Esophagus muscularis mucosa (tissue), 3 donors: ENCODE measurements at regions not wholly inside any gene's neighbourhood (a gene's known extent, or its start where the extent isn't known, plus 50 kb on each side); places are given as distances from the start of the nearest gene placed in this dataset.

ENCODE experiments used
- POLR2AphosphoS5 ChIP-seq, 2 donors: sonication (generic); formaldehyde crosslinking; IDR thresholded peaks; one replicate each; pipeline ENCODE4 v1.6.1; 2017; ENCODE audit warnings: antibody characterized with exemption in 2 of 2
- TF ChIP-seq, protein P1 (sequence below), 3 experiments: fragments of 200-600 bp in 2 of 3; fragments of 450-650 bp in 1 of 3; sonication (generic) in 2 of 3; IDR thresholded peaks; one replicate each; pipeline ENCODE4 v1.5.1; 2017 to 2019; ENCODE audit warnings: antibody characterized with exemption in 3 of 3, mild to moderate bottlenecking in 2 of 3, moderate library complexity in 1 of 3

DNA sequence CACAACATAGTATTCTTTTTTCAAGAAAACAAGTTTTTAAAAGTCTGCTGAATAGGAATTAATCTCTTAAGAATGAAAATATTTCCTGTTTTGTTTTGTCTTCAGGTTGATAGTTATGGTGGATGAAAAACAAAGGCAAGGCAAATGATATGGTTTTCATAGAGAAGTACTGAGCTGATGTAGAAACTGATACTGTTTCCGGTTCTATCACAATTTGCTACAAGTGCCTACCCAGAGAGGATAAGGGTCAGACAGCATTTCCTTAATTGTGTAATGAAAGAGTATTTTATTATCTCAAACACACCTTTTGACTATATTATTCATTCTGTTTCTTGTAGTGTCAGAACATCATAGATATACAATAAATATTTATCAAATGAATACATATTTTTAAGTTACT lies 836.3 kb downstream of the SQOR start:
- TF ChIP-seq, protein P1, sequence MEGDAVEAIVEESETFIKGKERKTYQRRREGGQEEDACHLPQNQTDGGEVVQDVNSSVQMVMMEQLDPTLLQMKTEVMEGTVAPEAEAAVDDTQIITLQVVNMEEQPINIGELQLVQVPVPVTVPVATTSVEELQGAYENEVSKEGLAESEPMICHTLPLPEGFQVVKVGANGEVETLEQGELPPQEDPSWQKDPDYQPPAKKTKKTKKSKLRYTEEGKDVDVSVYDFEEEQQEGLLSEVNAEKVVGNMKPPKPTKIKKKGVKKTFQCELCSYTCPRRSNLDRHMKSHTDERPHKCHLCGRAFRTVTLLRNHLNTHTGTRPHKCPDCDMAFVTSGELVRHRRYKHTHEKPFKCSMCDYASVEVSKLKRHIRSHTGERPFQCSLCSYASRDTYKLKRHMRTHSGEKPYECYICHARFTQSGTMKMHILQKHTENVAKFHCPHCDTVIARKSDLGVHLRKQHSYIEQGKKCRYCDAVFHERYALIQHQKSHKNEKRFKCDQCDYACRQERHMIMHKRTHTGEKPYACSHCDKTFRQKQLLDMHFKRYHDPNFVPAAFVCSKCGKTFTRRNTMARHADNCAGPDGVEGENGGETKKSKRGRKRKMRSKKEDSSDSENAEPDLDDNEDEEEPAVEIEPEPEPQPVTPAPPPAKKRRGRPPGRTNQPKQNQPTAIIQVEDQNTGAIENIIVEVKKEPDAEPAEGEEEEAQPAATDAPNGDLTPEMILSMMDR (IDR thresholded peaks at IDR 0.05), result no peak
- no peak for TF ChIP-seq POLR2AphosphoS5 (IDR thresholded peaks at IDR 0.05)
